ENCODE measurements at regions not wholly inside any gene's neighbourhood (a gene's known extent, or its start where the extent isn't known, plus 50 kb on each side); places are given as distances from the start of the nearest gene placed in this dataset.

DNA sequence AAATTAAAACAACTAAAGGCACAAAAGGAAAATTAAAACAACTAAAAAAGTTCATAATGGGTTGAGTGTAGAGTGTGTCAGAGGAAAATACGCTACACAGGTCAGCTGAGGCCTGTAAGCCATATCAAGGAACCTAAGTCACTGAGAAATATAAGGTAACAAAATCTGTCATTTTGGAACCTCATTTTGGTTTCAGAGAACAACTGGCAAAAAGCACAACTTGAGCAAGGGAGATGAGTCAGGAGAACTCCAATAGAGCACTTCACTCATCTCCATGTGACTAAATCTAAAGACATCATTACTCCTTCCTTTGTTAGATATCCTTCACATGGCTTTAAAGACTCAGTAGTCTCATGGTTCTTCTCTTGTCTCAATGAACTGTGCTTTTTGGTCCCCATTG lies 269.4 kb upstream of the POU5F2 start:
- in situ Hi-C loops (cut with HindIII; ENCODE audit: low sequenced_read_pairs) = no loop called here

DNA sequence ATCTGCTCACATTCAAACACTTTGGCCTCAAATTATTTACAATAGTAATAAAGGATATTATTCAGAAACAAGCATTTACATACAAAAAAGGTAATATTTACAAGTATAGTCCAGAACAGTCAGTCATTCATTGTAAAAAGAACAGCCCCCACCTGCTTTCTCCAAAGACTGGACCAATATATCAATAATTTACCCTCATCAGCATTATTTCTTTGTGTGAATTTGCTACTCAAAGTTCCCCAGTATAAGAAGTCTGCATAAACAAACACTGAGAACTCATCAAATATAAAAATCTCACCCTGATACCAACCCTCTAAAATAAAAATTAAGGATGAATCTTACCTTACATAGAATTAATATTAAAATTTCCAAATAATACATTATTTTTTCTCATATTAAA lies 267.8 kb upstream of the POU5F2 start:
- TF ChIP-seq, protein P1, sequence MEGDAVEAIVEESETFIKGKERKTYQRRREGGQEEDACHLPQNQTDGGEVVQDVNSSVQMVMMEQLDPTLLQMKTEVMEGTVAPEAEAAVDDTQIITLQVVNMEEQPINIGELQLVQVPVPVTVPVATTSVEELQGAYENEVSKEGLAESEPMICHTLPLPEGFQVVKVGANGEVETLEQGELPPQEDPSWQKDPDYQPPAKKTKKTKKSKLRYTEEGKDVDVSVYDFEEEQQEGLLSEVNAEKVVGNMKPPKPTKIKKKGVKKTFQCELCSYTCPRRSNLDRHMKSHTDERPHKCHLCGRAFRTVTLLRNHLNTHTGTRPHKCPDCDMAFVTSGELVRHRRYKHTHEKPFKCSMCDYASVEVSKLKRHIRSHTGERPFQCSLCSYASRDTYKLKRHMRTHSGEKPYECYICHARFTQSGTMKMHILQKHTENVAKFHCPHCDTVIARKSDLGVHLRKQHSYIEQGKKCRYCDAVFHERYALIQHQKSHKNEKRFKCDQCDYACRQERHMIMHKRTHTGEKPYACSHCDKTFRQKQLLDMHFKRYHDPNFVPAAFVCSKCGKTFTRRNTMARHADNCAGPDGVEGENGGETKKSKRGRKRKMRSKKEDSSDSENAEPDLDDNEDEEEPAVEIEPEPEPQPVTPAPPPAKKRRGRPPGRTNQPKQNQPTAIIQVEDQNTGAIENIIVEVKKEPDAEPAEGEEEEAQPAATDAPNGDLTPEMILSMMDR (IDR thresholded peaks at IDR 0.05; ENCODE audit: low read depth, low read length, missing control alignments) = no peak
- in situ Hi-C loops (cut with HindIII; ENCODE audit: low sequenced_read_pairs) = no loop called here
- DNase-seq (ENCODE audit: low read depth) = no peak
- H3K4me3 ChIP-seq (ENCODE audit: low read depth, low read length) = no peak overlapping the region

More for the DNA sequence above, 269.4 kb upstream of the POU5F2 start:
- TF ChIP-seq, protein P1 (IDR thresholded peaks at IDR 0.05; ENCODE audit: low read depth, low read length, missing control alignments) = no peak
- DNase-seq (ENCODE audit: low read depth) = no peak
- no peak overlapping the region for H3K4me3 ChIP-seq (ENCODE audit: low read depth, low read length)

DNA sequence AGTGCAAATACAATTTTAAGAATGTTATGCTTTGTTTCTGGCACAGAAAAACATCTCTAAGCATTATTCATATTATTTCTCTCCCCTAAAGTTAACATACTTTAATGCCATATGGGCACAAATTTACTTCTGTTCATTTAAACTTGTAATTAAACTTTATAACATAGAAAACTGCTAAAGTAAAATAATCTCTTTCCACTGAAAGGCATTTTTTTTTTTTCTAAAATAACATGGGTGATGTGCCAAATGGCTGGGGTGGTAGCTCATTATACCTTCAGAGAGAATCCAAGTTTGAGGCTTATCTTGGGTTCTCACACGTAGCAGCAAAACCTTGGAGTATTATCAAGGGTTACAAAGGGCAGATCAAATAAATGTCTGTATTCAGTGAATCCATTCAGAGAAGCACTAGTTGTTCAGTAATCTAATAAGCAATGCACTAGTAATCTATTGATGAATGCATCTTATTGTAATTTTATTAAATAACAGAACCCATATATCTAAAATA lies 257.6 kb upstream of the POU5F2 start:
- TF ChIP-seq, protein P1 (IDR thresholded peaks at IDR 0.05; ENCODE audit: low read depth, low read length, missing control alignments) = no peak
- in situ Hi-C loops (cut with HindIII; ENCODE audit: low sequenced_read_pairs) = no loop called here
- no peak overlapping the region for H3K4me3 ChIP-seq (ENCODE audit: low read depth, low read length)
- DNase-seq (ENCODE audit: low read depth) = no peak

DNA sequence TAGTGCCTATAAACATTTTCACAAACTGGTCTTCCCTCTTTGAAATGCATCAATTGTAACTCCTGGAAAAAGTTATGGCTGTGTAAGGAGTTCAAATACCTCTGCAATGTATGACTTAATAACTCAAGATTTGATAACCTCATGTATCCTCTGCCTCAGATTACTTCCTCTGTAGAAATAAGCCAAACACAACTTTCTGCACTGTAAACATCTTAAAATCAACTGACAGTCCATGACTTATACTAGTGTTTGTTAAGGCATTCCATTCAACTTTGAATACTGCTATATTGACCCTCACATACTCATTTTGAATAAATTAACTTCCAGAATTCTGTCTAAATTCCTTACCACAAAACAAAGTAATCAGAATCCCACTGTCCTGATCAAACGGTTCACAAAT lies 256.2 kb upstream of the POU5F2 start:
- DNase-seq (ENCODE audit: low read depth) = no peak
- TF ChIP-seq, protein P1 (IDR thresholded peaks at IDR 0.05; ENCODE audit: low read depth, low read length, missing control alignments) = no peak
- no peak overlapping the region for H3K4me3 ChIP-seq (ENCODE audit: low read depth, low read length)
- in situ Hi-C loops (cut with HindIII; ENCODE audit: low sequenced_read_pairs) = no loop called here

DNA sequence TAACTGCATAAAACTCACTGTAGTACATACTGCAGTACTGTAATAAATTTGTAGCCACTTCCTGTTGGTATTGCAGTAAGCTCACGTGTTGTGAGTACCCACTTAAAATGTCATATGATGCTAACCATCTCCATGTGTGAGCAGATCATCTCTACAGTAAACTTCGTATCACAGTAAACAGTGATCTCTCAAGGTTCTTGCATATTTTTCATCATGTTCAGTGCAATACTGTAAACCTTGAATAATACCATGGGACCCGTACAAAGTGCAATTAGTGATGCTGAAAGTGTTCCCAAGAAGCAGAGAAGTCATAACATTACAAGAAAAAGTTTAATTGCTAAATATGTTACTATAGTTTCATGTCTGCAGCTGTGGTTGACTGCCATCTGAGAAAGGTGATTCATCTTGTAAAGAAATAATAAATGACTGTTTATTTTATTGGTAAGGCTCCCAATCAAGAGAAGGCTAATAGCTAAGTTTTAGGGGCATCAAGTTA lies 253.8 kb upstream of the POU5F2 start:
- no peak overlapping the region for H3K4me3 ChIP-seq (ENCODE audit: low read depth, low read length)
- TF ChIP-seq, protein P1 (IDR thresholded peaks at IDR 0.05; ENCODE audit: low read depth, low read length, missing control alignments) = no peak
- in situ Hi-C loops (cut with HindIII; ENCODE audit: low sequenced_read_pairs) = no loop called here
- no peak for DNase-seq (ENCODE audit: low read depth)

DNA sequence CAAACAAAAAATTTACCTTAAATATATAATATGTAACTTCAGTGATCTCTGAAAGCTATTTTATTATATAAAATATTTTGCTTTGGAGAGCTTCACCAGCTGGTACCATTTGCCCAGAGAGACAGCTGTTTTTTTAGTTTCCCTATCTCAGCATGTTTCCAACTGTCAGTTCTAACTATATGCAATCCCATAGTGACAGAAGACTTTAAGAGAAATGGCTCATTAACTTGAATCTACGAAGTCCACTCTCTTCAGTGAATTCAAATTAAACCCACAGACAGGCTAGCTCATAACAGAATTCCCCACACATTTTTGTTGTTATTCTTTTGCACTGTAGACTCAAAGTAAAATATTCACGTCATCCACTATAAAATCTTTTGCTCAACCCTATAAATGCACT lies 251.8 kb upstream of the POU5F2 start:
- TF ChIP-seq, protein P1 (IDR thresholded peaks at IDR 0.05; ENCODE audit: low read depth, low read length, missing control alignments) = no peak
- H3K4me3 ChIP-seq (ENCODE audit: low read depth, low read length) = no peak overlapping the region
- in situ Hi-C loops (cut with HindIII; ENCODE audit: low sequenced_read_pairs) = no loop called here

More for the DNA sequence above, 251.8 kb upstream of the POU5F2 start:
- DNase-seq (ENCODE audit: low read depth) = no peak

Data from astrocyte of the cerebellum (primary cell).